ENCODE measurements at regions not wholly inside any gene's neighbourhood (a gene's known extent, or its start where the extent isn't known, plus 50 kb on each side); places are given as distances from the start of the nearest gene placed in this dataset.

- no peak overlapping the region for H3K27ac ChIP-seq (ENCODE audit: low read depth, low read length)
- WGBS, 3 donors, result 56 to 79% (median 67%) methylated on average over 1 of the region's 1 CpG
Observed at GRCh38 chr15:39180030-39180429, 400.8 kb upstream of the THBS1 start.

GRCh38 chr15:39180483-39180933 is 400.4 kb upstream of the THBS1 start:
- H3K27ac ChIP-seq (ENCODE audit: low read depth, low read length), result no peak overlapping the region

GRCh38 chr15:39181056-39181747 is 399.7 kb upstream of the THBS1 start:
- no peak overlapping the region for H3K27ac ChIP-seq (ENCODE audit: low read depth, low read length)

DNA sequence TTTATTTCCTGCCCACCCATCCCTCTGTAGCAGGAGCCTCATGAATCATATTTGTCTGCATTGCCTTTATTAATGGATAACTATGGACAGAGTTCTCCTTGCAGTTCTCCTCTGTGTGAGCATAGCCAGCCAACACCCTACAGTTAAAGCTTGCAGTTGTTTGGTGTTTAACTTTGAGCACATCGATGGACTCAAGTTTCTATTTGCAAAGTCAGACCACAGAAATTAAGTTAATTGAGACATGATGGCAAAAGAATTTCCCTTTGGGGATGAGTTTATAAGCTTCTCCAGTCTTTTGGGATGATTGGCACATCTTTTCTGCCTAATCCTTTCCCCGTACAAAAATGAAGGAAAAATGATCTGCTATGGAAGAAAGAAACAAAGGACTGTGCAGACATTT is 398.9 kb upstream of the THBS1 start:
- no peak overlapping the region for H3K27ac ChIP-seq (ENCODE audit: low read depth, low read length)
- 50 to 72% (median 65%) methylated on average over 2 of the region's 2 CpGs for WGBS, 3 donors

More at GRCh38 chr15:39181056-39181747, 399.7 kb upstream of the THBS1 start:
- 50 to 56% (median 52%) methylated on average over 1 of the region's 1 CpG for WGBS, 3 donors

GRCh38 chr15:39183164-39183881 is 397.6 kb upstream of the THBS1 start:
- no peak overlapping the region for H3K27ac ChIP-seq (ENCODE audit: low read depth, low read length)
- 69 to 95% (median 76%) methylated on average over 1 of the region's 1 CpG for WGBS, 3 donors

DNA sequence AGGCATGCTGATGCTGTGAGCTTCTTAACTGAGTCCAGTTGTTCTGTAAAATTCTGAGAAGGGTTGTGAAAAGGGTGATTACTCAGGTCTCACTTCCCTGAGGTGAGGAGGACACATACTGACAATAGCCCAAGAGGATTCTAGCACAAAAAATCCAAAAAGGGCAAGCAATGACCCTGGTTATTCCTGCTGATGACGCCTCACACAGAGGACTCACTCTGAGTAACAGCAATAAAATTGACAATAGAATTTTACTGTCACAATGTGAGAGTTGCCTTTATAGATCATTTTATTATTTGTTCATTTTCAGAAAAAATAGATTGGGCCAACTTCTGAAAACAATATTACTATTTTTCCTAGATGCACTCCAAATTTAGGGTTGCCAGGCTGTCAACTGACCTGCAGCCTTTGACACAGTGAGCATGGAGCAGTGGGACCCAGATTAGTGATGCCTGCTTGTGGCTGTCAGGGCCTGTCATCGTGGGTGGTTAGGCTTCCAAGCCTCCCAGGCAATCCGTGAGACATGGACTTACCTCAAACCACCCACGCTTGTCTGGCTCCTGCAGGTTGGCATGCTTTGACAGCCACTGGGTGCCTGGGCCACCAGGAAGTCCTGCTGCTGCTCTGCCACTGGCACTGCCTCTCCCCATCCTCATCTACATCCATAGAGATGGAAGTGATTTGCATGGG is 396.0 kb upstream of the THBS1 start:
- 91 to 93% (median 92%) methylated on average over 4 of the region's 4 CpGs for WGBS, 3 donors

GRCh38 chr15:39188314-39188713 is 392.6 kb upstream of the THBS1 start:
- H3K27ac ChIP-seq (ENCODE audit: low read depth, low read length), result no peak overlapping the region

More for the DNA sequence above, 396.0 kb upstream of the THBS1 start:
- H3K27ac ChIP-seq (ENCODE audit: low read depth, low read length), result no peak overlapping the region

GRCh38 chr15:39188930-39189329 is 391.9 kb upstream of the THBS1 start:
- no peak overlapping the region for H3K27ac ChIP-seq (ENCODE audit: low read depth, low read length)
- 67 to 71% (median 70%) methylated on average over 3 of the region's 3 CpGs for WGBS, 3 donors

More at GRCh38 chr15:39188314-39188713, 392.6 kb upstream of the THBS1 start:
- WGBS, 3 donors, result 52 to 73% (median 55%) methylated on average over 1 of the region's 1 CpG

- no peak overlapping the region for H3K27ac ChIP-seq (ENCODE audit: low read depth, low read length)
Observed at GRCh38 chr15:39191871-39192291, 389.0 kb upstream of the THBS1 start.

DNA sequence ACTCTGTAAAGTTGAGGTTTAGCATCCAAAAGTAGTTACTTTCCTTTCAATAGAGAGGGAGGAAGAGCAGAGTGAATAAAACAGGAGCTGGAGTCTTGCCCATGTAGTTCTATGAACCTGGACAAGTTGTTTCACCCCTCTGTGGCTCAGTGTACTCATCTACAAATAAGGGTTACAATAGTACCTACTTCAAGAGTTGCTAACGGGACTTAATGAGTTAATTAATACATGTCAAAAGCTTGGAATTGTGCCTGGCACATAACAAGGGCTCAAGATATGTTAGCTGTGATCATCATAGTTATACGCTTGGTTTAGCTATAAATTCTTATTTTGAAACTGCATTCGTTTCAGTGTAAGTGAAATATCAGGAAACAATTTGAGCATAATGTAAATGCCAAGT is 388.5 kb upstream of the THBS1 start:
- 64 to 80% (median 68%) methylated on average over 3 of the region's 3 CpGs for WGBS, 3 donors
- no peak overlapping the region for H3K27ac ChIP-seq (ENCODE audit: low read depth, low read length)

- 86 to 90% (median 88%) methylated on average over 3 of the region's 3 CpGs for WGBS, 3 donors
- H3K27ac ChIP-seq (ENCODE audit: low read depth, low read length), result no peak overlapping the region
Observed at GRCh38 chr15:39192979-39193560, 387.8 kb upstream of the THBS1 start.

DNA sequence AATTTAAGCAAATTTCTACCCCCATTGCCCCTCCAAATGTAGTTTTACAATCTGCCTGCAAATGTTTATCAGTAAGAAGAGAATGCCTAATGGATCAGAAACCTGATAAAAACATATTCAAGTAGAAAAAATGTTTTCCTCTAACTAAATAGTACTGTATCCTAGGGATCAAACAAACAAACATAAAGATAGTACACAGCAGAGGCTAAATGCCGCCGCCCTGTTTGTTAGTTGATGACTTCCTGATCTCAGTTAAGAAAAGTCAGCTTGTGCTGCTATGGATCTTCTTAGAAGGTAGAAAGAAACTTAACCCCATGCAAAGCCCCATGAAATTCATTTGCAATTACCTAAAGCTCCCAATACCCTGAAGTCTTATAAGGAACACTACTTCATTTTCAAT is 387.3 kb upstream of the THBS1 start:
- no peak overlapping the region for H3K27ac ChIP-seq (ENCODE audit: low read depth, low read length)
- WGBS, 3 donors, result 89 to 96% (median 90%) methylated on average over 2 of the region's 2 CpGs

DNA sequence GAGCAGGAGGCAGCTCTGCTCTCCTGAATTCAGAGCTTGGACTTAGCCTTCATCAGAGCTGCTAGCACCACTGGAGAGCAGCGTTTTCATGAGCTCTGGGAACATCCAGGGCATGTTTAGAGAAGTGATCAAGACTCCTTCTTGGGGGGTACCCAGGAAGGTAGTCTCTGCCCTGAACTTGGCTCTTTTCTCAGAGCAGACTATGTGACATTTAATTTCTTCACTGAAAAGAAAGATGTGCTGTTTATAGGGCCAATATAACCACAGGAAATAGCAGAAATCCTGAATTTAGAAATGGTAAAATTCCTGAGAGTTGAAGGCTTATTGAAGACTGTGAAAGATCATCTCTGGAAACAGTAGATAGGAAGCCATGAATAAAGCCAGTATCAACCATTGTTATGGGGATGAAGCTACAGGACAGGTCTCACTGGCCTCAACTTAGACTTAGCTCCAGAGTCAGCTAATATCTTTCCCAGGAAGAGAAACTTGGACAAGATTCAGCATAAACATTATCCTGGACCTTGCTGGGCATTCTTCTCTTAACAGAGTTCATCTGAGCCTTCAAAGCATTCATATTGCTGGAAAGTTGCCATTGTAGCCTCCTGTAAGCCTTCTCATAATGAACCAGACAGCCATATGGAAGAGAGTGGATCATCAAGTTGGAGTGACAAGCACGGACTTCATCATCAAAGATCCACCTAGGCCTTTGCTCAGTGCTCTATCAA is 386.6 kb upstream of the THBS1 start:
- no peak overlapping the region for H3K27ac ChIP-seq (ENCODE audit: low read depth, low read length)
- WGBS, 3 donors, result 88 to 93% (median 91%) methylated on average over 2 of the region's 2 CpGs

DNA sequence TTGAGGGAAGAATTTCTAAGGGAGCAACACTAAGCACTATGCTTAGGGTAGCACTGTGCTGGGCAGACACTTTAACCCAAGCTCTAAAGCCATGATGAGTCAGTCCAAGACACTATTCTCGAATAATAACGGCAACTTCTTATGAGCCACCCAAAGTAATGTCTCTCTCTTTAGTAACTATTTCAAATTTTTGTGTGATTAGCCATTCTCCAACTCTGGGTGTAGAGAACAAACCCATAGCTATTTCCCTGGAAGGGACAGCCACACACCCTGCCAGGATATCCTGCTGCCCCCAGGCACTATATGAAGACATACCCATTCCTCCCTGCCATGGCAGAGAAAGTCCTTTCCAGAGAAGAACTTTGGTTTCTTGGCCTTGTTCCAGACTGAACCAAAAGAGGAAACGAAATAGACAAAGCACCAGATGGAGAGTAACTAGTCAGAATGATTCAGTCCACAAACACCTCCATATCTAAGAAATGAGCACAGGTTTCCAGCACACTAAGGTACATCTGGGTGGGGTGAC is 384.9 kb upstream of the THBS1 start:
- H3K27ac ChIP-seq (ENCODE audit: low read depth, low read length), result no peak overlapping the region
- WGBS, 3 donors, result 70 to 76% (median 74%) methylated on average over 3 of the region's 3 CpGs

GRCh38 chr15:39198044-39199000 is 382.6 kb upstream of the THBS1 start:
- 75 to 87% (median 84%) methylated on average over 6 of the region's 6 CpGs for WGBS, 3 donors
- H3K27ac ChIP-seq (ENCODE audit: low read depth, low read length), result no peak overlapping the region

DNA sequence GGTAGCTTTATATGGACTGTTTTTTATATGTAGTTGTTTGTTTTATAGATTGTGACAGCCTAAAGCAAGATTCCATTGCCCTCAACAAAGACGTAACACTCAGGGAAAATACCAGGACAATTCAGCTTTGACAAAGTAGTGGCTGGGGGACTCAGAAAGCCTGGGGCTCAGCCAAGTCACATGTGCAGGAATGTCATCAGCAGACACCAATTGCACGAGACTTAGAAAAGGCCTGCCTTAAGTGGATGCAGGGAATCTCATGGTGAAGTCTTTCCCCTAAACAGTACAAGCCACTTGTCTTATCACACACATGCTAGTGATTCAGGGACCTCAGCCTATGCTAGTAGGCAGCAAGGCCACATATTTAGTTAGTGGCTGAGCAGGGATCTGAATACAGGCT is 381.8 kb upstream of the THBS1 start:
- 62 to 90% (median 67%) methylated on average over 2 of the region's 2 CpGs for WGBS, 3 donors
- H3K27ac ChIP-seq (ENCODE audit: low read depth, low read length), result no peak overlapping the region

- H3K27ac ChIP-seq (ENCODE audit: low read depth, low read length), result no peak overlapping the region
Observed at GRCh38 chr15:39200586-39200985, 380.3 kb upstream of the THBS1 start.

Data from adipose tissue (tissue), 3 donors.